GM12872 (cell line): ENCODE measurements at regions not wholly inside any gene's neighbourhood (a gene's known extent, or its start where the extent isn't known, plus 50 kb on each side); places are given as distances from the start of the nearest gene placed in this dataset.

Experiments
- CTCF ChIP-seq: IDR thresholded peaks from 3 replicates; pipeline ENCODE4 v1.5.1; 2011; ENCODE audit warnings: low read depth, mild to moderate bottlenecking, low read length, moderate library complexity; ENCODE audit not compliant: insufficient read depth

GRCh38 chr2:236867441-236868260 lies 218.0 kb upstream of the COPS8 start:
- no peak for TF ChIP-seq CTCF

- no peak for TF ChIP-seq CTCF
These were observed 215.3 kb upstream of the COPS8 start for GRCh38 chr2:236870370-236870769.

GRCh38 chr2:236871500-236872001 lies 214.1 kb upstream of the COPS8 start:
- TF ChIP-seq CTCF = no peak

GRCh38 chr2:236872015-236872414 lies 213.7 kb upstream of the COPS8 start:
- TF ChIP-seq CTCF = no peak

- TF ChIP-seq CTCF = no peak
These were observed 212.7 kb upstream of the COPS8 start for GRCh38 chr2:236872981-236873380.

GRCh38 chr2:236873636-236874035 lies 212.1 kb upstream of the COPS8 start:
- no peak for TF ChIP-seq CTCF

- no peak for TF ChIP-seq CTCF
These were observed 210.7 kb upstream of the COPS8 start for GRCh38 chr2:236874866-236875481.
